HK-2 (cell line): ENCODE measurements at regions not wholly inside any gene's neighbourhood (a gene's known extent, or its start where the extent isn't known, plus 50 kb on each side); places are given as distances from the start of the nearest gene placed in this dataset.

Source experiments
- DNase-seq: peaks from one replicate; pipeline ENCODE4 v3.0.0-alpha.2; 2018; ENCODE audit not compliant: unreplicated experiment

GRCh38 chr4:54924891-54925290, 200.5 kb downstream of the KDR start:
- DNase-seq = no peak

GRCh38 chr4:54915276-54915675, 210.1 kb downstream of the KDR start:
- no peak for DNase-seq

GRCh38 chr4:54914781-54915180, 210.6 kb downstream of the KDR start:
- DNase-seq = no peak

GRCh38 chr4:54913751-54914526, 211.5 kb downstream of the KDR start:
- DNase-seq = no peak

- no peak for DNase-seq
Observed at GRCh38 chr4:54912155-54912554, 213.2 kb downstream of the KDR start.

- no peak for DNase-seq
Observed at GRCh38 chr4:54909961-54910360, 215.4 kb downstream of the KDR start.

- DNase-seq = no peak
Observed at GRCh38 chr4:54908763-54909162, 216.6 kb downstream of the KDR start.

- no peak for DNase-seq
Observed at GRCh38 chr4:54904953-54905352, 220.4 kb downstream of the KDR start.

- no peak for DNase-seq
Observed at GRCh38 chr4:54902976-54903375, 222.4 kb downstream of the KDR start.

GRCh38 chr4:54902271-54902670, 223.1 kb downstream of the KDR start:
- DNase-seq = no peak

- DNase-seq = no peak
Observed at GRCh38 chr4:54901202-54901601, 224.2 kb downstream of the KDR start.

GRCh38 chr4:54898656-54899340, 226.6 kb downstream of the KDR start:
- no peak for DNase-seq

- DNase-seq = no peak
Observed at GRCh38 chr4:54898056-54898562, 227.3 kb downstream of the KDR start.

GRCh38 chr4:54897590-54897989, 227.8 kb downstream of the KDR start:
- DNase-seq = no peak

GRCh38 chr4:54882616-54883015, 224.9 kb downstream of the KIT start:
- no peak for DNase-seq

- DNase-seq = no peak
Observed at GRCh38 chr4:54879576-54879975, 221.8 kb downstream of the KIT start.

GRCh38 chr4:54877006-54877405, 219.2 kb downstream of the KIT start:
- no peak for DNase-seq

- DNase-seq = no peak
Observed at GRCh38 chr4:54872261-54872660, 214.5 kb downstream of the KIT start.

GRCh38 chr4:54863571-54864255, 206.0 kb downstream of the KIT start:
- DNase-seq = no peak

GRCh38 chr4:54861201-54861600, 203.4 kb downstream of the KIT start:
- DNase-seq = no peak

GRCh38 chr4:54855191-54855854, 197.6 kb downstream of the KIT start:
- no peak for DNase-seq

GRCh38 chr4:54852602-54853001, 194.8 kb downstream of the KIT start:
- no peak for DNase-seq
